ENCODE measurements at regions not wholly inside any gene's neighbourhood (a gene's known extent, or its start where the extent isn't known, plus 50 kb on each side); places are given as distances from the start of the nearest gene placed in this dataset.

DNA sequence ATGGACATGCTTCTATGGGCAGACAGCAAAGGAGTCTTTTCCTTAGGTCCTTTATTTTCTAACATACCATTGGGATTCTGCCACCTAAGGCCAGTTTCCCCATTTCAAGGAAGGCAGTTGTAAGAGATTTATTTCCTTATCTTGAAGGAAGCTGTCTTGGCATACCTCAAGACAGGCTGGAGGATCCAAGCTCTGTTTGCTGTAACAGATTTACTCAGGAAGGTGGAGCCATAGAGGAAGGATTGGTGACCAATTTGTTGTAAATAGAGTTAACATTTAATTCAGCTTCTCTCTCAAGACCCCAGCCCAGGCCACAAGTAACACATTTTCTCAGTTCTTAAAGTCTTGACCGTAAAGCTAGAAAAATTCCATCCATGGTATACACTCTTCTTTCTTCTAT, 131.6 kb upstream of the TENM3 start:
- no peaks in the 10 kb centered on the region for H3K36me3 ChIP-seq (ENCODE audit: low read depth, missing control alignments)
- H3K27ac ChIP-seq, result no peak overlapping the region
- no peak overlapping the region for H3K4me3 ChIP-seq
- WGBS, 2 donors, result 96 to 97% methylated on average over 1 of the region's 1 CpG
- no peaks in the 10 kb centered on the region for H3K4me1 ChIP-seq
- H3K9me3 ChIP-seq, result no peaks in the 10 kb centered on the region
- DNase-seq, result no peak
- no peaks in the 10 kb centered on the region for H3K27me3 ChIP-seq
- TF ChIP-seq POLR2A (IDR thresholded peaks at IDR 0.05) (no peak), CTCF (IDR thresholded peaks at IDR 0.05) (no peak)
- intact Hi-C loops (cut with DNase I; ENCODE audit: low total_unique reads), result no loop called here

DNA sequence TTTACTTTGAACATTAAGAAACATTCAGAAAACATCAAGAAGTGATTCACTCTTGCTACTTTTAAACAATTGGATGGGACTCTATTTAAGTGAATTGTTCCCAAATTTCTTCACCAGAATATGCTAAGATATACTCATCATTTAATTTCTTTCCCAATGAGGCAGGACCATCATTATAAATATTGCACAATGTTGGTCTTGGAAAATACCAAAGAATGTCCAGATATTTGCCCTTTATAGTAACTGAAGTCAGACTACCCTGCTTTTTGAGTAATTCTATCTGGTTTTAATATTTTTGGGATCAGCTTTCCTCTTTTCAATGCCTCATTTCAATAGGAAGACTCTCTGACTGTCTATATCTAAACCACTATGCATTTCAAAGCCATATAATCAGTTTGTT, 129.4 kb upstream of the TENM3 start:
- Histone ChIP-seq H3K9me3 (no peaks in the 10 kb centered on the region), H3K4me3 (no peak overlapping the region), H3K27me3 (no peaks in the 10 kb centered on the region), H3K36me3 (ENCODE audit: low read depth, missing control alignments) (no peaks in the 10 kb centered on the region), H3K27ac (no peak overlapping the region), H3K4me1 (no peaks in the 10 kb centered on the region)
- TF ChIP-seq POLR2A (IDR thresholded peaks at IDR 0.05) (no peak), CTCF (IDR thresholded peaks at IDR 0.05) (no peak)
- no peak for DNase-seq
- intact Hi-C loops (cut with DNase I; ENCODE audit: low total_unique reads), result no loop called here

- no peak for TF ChIP-seq CTCF (IDR thresholded peaks at IDR 0.05)
- no peak for TF ChIP-seq POLR2A (IDR thresholded peaks at IDR 0.05)
- intact Hi-C loops (cut with DNase I; ENCODE audit: low total_unique reads), result no loop called here
- 72 to 77% methylated on average over 7 of the region's 7 CpGs for WGBS, 2 donors
- no peak overlapping the region for H3K4me3 ChIP-seq
- H3K36me3 ChIP-seq (ENCODE audit: low read depth, missing control alignments), result no peaks in the 10 kb centered on the region
- H3K27me3 ChIP-seq, result no peaks in the 10 kb centered on the region
- H3K27ac ChIP-seq, result no peak overlapping the region
- H3K9me3 ChIP-seq, result no peaks in the 10 kb centered on the region
- no peak for DNase-seq
- no peaks in the 10 kb centered on the region for H3K4me1 ChIP-seq
Measured at GRCh38 chr4:182124359-182124758, 118.8 kb upstream of the TENM3 start.

- Histone ChIP-seq H3K36me3 (ENCODE audit: low read depth, missing control alignments) (no peaks in the 10 kb centered on the region), H3K4me3 (no peak overlapping the region), H3K4me1 (no peaks in the 10 kb centered on the region), H3K27me3 (no peaks in the 10 kb centered on the region), H3K27ac (no peak overlapping the region), H3K9me3 (no peaks in the 10 kb centered on the region)
- DNase-seq, result no peak
- WGBS, 2 donors, result 78 to 86% methylated on average over 5 of the region's 5 CpGs
- intact Hi-C loops (cut with DNase I; ENCODE audit: low total_unique reads), result no loop called here
- no peak for TF ChIP-seq POLR2A (IDR thresholded peaks at IDR 0.05)
- no peak for TF ChIP-seq CTCF (IDR thresholded peaks at IDR 0.05)
Measured at GRCh38 chr4:182126096-182126495, 117.1 kb upstream of the TENM3 start.

GRCh38 chr4:182126603-182127002, 116.6 kb upstream of the TENM3 start:
- Histone ChIP-seq H3K9me3 (no peaks in the 10 kb centered on the region), H3K4me3 (no peak overlapping the region), H3K27ac (no peak overlapping the region), H3K36me3 (ENCODE audit: low read depth, missing control alignments) (no peaks in the 10 kb centered on the region), H3K27me3 (no peaks in the 10 kb centered on the region), H3K4me1 (no peaks in the 10 kb centered on the region)
- 91 to 97% methylated on average over 2 of the region's 2 CpGs for WGBS, 2 donors
- intact Hi-C loops (cut with DNase I; ENCODE audit: low total_unique reads), result no loop called here
- DNase-seq, result no peak
- TF ChIP-seq POLR2A (IDR thresholded peaks at IDR 0.05) (no peak), CTCF (IDR thresholded peaks at IDR 0.05) (no peak)
